IPS DF 6.9 (cell line): ENCODE measurements at regions not wholly inside any gene's neighbourhood (a gene's known extent, or its start where the extent isn't known, plus 50 kb on each side); places are given as distances from the start of the nearest gene placed in this dataset.

Source experiments
- DNase-seq: peaks from one replicate; pipeline ENCODE4 v3.0.0-alpha.2; 2013; ENCODE audit warnings: low read depth, low spot score
- H3K27ac ChIP-seq: one replicate; pipeline ENCODE4 v1.5.1; 2013; ENCODE audit warnings: low read length, control low read depth
- H3K27me3 ChIP-seq: 2 replicates; pipeline ENCODE4 v1.6.1; 2013; ENCODE audit warnings: mild to moderate bottlenecking, low read length; ENCODE audit not compliant: control insufficient read depth, insufficient read depth
- H3K36me3 ChIP-seq: 2 replicates; pipeline ENCODE4 v1.6.1; 2013; ENCODE audit warnings: low read length; ENCODE audit not compliant: control insufficient read depth, insufficient read depth
- H3K4me1 ChIP-seq: 2 replicates; pipeline ENCODE4 v1.6.1; 2013; ENCODE audit warnings: low read length; ENCODE audit not compliant: control insufficient read depth, insufficient read depth
- H3K4me3 ChIP-seq: 2 replicates; pipeline ENCODE4 v1.5.1; 2013; ENCODE audit warnings: mild to moderate bottlenecking, low read length
- H3K9me3 ChIP-seq: 2 replicates; pipeline ENCODE4 v1.6.1; 2013; ENCODE audit warnings: low read length, inconsistent platforms; ENCODE audit not compliant: control insufficient read depth, insufficient read depth
- WGBS: extraction: QIAGEN DNeasy Blood & Tissue Kit; methylation state at CpG from one replicate; pipeline ENCODE4 v1.1.7; 2013; ENCODE audit warnings: mixed read lengths, missing lambda C conversion rate; ENCODE audit not compliant: insufficient read length, insufficient coverage; 5-methylcytosine and 5-hydroxymethylcytosine counted together

DNA sequence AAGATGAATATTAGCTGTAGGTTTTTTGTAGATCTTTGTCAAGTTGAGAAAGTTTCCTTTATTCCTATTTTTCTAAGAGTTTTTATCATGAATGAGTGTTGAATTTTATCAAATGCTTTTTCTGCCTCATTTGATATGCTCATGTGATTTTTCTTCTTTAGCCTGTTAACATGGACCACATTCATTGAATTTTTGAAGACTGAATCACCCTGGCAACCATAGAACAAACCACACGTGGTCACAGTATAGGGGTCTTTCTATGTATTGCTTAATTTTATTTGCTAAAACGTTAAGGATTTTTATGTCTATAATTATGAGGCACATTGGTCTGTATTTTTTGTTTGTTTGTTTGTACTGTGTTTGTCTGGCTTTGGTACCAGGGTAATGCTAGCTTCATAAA, 201.7 kb upstream of the CWC22 start:
- Histone ChIP-seq H3K36me3 (no peaks in the 10 kb centered on the region), H3K27me3 (no peaks in the 10 kb centered on the region), H3K4me1 (no peaks in the 10 kb centered on the region), H3K27ac (no peak overlapping the region), H3K4me3 (no peak overlapping the region), H3K9me3 (no peaks in the 10 kb centered on the region)
- no CpG with 5 or more reads among the region's 2 CpGs for WGBS
- DNase-seq: no peak

DNA sequence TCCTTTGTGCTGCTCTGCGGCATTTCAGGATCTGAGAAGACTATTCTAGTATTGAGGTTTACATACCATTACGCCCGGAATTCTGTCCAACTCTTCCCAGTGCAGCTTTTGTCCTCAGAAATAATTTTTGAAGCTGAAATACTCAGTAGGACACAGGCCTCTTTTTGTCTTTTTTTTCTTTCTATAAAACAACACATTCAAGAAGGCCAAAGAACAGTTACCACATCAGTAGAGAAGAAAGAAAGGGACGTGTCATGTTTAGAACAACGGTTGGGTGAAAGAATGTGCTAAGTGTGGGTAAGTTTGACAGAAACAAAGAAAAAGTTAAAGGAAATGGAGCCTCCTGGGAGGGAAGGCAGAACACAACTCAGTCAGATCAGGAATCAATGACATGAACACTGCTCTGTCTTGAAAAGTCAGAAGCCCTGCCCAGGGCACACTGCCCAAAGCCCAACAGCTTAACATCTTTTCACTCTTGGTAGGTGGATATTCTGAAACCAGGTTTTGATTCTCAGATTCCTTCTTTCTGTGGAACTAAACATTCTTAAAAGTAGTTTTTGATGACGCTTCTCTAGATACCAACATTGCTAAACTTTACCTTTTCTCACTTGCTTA, 198.6 kb upstream of the CWC22 start:
- H3K36me3 ChIP-seq: no peaks in the 10 kb centered on the region
- no peaks in the 10 kb centered on the region for H3K9me3 ChIP-seq
- no CpG with 5 or more reads among the region's 6 CpGs for WGBS
- no peak for DNase-seq
- H3K27me3 ChIP-seq: no peaks in the 10 kb centered on the region
- no peak overlapping the region for H3K4me3 ChIP-seq
- no peak overlapping the region for H3K27ac ChIP-seq
- no peaks in the 10 kb centered on the region for H3K4me1 ChIP-seq

DNA sequence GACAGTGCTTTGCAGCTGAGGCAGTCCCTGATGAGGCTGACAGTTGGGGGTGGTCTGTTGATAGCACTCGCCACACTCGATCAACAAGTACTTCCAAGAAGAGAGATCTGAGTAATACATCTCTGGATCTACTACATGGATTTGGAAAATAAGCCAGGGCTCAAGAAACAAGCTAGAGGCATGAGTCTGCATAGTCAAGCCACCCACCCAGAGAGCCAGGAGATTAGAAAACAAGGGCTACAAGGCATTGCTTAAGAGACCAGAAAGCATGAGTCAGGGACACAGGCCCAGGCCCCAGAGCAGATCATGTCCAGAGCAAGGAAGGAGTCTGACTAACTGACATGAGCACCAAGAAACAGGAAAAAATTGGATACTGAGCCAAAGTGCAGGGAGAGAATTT, 196.9 kb upstream of the CWC22 start:
- WGBS: no CpG with 5 or more reads among the region's 2 CpGs
- Histone ChIP-seq H3K4me1 (no peaks in the 10 kb centered on the region), H3K27me3 (no peaks in the 10 kb centered on the region), H3K4me3 (no peak overlapping the region), H3K36me3 (no peaks in the 10 kb centered on the region), H3K27ac (no peak overlapping the region), H3K9me3 (no peaks in the 10 kb centered on the region)
- no peak for DNase-seq

DNA sequence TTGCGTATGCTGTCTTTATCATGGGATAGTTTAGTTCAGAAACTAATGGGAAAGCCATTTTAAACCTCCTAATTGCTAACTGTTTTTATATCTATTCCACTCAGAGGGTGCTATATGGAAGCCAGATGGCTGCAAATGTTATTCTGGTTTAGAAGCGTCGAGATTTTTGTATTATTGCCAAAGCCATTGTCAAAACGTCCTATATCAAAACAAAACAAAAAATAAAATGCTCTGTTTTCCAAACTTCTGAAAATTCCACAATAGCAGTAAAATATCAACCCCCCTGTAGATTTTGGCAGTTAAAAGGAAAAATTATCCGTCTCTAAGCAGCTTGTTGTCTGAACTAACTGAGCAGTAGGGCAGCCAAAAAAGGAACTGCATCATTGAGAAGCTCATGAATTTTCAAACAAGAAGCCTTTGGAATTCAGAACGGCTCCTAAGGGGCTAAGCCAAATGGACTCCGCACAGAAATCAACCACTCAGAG, 195.4 kb upstream of the CWC22 start:
- H3K36me3 ChIP-seq: no peaks in the 10 kb centered on the region
- no peak for DNase-seq
- H3K4me3 ChIP-seq: no peak overlapping the region
- H3K27ac ChIP-seq: no peak overlapping the region
- H3K4me1 ChIP-seq: no peaks in the 10 kb centered on the region
- H3K27me3 ChIP-seq: no peaks in the 10 kb centered on the region
- no CpG with 5 or more reads among the region's 7 CpGs for WGBS
- H3K9me3 ChIP-seq: no peaks in the 10 kb centered on the region

DNA sequence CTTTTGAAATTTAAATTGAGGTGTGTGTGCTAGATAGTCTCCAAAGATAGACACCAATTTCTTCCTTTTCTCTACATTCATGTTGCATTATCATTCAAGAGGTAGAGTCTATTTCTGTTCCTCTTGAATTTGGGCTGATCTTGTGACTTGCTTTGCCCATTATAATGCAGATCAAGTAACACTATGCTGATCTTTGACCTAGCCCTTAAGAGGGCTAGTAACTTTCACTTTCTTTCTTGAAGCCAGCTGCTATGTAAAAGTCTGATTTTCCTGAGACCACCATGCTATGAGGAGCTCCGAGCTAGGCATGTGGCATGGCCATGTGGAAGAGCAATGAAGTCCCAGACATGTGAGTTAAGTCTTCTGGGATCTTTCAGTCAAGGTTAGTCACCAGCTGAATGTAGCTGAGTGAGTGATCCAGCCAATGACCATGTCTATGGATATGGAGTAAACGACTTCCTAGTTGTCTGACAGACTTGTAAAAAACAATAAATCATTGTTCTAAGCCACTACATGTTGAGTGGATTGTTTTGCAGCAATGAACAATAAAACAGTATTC, 189.4 kb upstream of the CWC22 start:
- no CpG with 5 or more reads among the region's 2 CpGs for WGBS

DNA sequence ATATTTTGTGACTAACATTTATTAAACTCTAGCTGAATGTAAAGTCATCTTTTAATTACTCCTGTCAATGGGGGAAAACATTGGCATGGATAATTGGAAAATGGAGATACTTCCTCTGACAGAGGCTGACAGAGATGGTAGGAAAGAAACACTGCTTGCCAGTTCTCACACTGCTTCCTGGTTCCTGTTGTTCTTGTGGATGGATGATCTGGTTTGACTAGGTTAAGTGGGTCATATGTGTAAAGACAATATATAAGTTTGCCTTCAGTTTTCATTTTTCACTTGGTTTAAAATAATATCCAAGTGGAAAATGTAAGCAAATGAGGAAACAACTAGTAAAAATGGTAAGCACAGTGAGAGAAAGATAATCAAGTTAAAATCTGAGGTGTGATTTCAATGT, 188.8 kb upstream of the CWC22 start:
- Histone ChIP-seq H3K27ac (no peak overlapping the region), H3K36me3 (no peaks in the 10 kb centered on the region), H3K4me3 (no peak overlapping the region), H3K4me1 (peaks cover 2% of the 10 kb centered on the region; the same call in 1 of the 2 replicates), H3K27me3 (no peaks in the 10 kb centered on the region), H3K9me3 (no peaks in the 10 kb centered on the region)
- no peak for DNase-seq

More for the DNA sequence above, 189.4 kb upstream of the CWC22 start:
- Histone ChIP-seq H3K4me3 (no peak overlapping the region), H3K9me3 (no peaks in the 10 kb centered on the region), H3K27ac (no peak overlapping the region), H3K27me3 (no peaks in the 10 kb centered on the region), H3K36me3 (no peaks in the 10 kb centered on the region), H3K4me1 (peaks cover 2% of the 10 kb centered on the region; the same call in 1 of the 2 replicates)
- DNase-seq: no peak

DNA sequence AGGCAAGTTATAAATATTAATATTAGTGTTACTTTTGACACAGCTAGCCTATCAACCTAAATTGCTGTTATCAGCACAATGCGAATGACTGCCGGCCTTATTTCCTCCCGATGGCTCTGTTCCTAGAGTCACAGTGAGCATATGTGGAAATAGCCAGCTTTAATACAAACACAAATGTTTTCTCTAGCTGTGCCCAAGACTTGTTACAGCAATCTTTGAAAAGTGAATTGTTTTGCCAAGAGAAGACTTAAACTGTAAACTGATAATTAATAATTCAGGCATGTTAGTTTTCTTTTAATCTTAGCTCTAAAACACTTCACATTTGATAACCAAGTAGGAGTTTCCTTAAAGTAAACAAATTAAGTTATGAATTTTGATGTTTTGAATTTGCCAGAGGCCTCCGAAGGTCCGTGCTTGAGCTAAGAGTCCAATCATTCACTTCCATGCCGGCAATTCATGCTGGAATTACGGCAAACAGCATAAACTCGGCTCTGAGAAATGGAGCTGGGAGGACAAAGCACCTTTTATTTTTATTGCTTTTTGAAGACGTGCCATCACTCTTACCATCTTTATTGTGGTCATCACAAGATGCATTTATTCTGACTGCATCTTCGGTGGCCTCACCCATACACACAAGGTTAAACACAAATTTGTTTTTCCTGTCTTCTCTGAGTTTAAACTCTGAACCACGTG, 184.5 kb upstream of the CWC22 start:
- no peak for DNase-seq
- Histone ChIP-seq H3K4me1 (peaks cover under 1% of the 10 kb centered on the region; the same call in 1 of the 2 replicates), H3K36me3 (no peaks in the 10 kb centered on the region), H3K27ac (no peak overlapping the region), H3K9me3 (no peaks in the 10 kb centered on the region), H3K27me3 (no peaks in the 10 kb centered on the region), H3K4me3 (no peak overlapping the region)
- WGBS: no CpG with 5 or more reads among the region's 11 CpGs

DNA sequence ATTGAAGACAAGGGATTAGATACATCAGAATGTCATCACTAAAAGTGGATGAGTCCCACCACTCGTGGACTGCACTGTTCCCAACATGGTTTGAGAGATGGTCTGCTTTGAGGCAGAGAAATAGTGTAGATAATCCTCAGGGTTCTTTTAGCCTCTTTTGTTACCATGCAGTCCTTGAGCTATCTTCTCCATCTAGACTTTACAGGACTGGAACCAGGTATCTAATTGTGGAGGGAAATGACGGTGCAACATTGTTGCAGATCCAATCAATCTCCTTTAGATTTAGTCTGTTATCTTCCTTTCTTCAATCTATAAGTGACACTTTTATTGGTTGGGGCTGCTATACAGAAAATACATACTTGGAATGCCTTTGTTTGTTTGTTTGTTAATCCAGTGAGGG, 183.8 kb upstream of the CWC22 start:
- Histone ChIP-seq H3K4me3 (no peak overlapping the region), H3K9me3 (no peaks in the 10 kb centered on the region), H3K27ac (no peak overlapping the region), H3K36me3 (no peaks in the 10 kb centered on the region), H3K27me3 (no peaks in the 10 kb centered on the region), H3K4me1 (no peaks in the 10 kb centered on the region)
- WGBS: no CpG with 5 or more reads among the region's 2 CpGs
- no peak for DNase-seq

DNA sequence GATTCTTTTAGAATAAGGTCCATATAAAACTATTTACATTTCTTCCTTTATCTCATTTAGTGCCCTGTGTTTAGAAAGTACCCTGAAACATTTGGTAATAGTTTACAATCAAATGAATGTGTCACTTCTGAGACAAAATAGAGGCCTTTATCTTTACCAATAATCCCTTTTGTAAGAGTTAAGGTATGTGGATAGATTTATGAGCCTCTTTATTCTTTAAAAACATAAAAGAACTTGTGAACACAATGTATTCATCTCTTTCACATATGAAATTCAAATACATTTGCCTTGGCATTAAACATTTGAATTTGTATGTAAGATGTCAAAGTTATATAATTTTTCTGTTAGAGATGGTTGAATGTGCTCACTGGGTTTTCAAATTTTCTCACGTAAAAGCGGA, 180.5 kb upstream of the CWC22 start:
- H3K4me3 ChIP-seq: no peak overlapping the region
- no peaks in the 10 kb centered on the region for H3K4me1 ChIP-seq
- no peak overlapping the region for H3K27ac ChIP-seq
- no peaks in the 10 kb centered on the region for H3K36me3 ChIP-seq
- H3K27me3 ChIP-seq: no peaks in the 10 kb centered on the region
- WGBS: no CpG with 5 or more reads among the region's 2 CpGs
- DNase-seq: no peak
- H3K9me3 ChIP-seq: no peaks in the 10 kb centered on the region

DNA sequence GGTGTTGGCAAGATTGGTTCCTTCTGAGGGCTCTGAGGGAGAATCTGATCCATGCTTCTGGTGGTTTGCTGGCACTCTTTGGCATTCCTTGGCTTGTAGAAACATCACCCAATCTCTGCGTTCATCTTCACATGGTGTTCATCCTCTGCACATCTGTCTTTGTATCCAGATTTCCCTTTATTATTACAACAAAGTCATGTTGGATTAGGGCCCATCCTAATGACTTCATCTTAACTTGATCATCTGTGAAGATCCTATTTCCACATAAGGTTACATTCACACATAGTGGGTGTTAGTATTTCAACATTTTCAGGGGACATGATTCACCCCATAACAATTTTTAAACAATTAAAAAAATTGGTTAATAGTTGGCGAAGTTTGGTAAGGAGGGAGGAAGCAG, 177.4 kb upstream of the CWC22 start:
- Histone ChIP-seq H3K36me3 (no peaks in the 10 kb centered on the region), H3K27ac (no peak overlapping the region), H3K9me3 (no peaks in the 10 kb centered on the region), H3K4me1 (no peaks in the 10 kb centered on the region), H3K4me3 (no peak overlapping the region), H3K27me3 (no peaks in the 10 kb centered on the region)
- no peak for DNase-seq
- no CpG with 5 or more reads among the region's 2 CpGs for WGBS
